ENCODE measurements at regions not wholly inside any gene's neighbourhood (a gene's known extent, or its start where the extent isn't known, plus 50 kb on each side); places are given as distances from the start of the nearest gene placed in this dataset.

GRCh38 chr4:149870008-149870407 is 54.4 kb upstream of the IQCM start:
- Histone ChIP-seq H3K4me3 (ENCODE audit: low read length) (no peak overlapping the region), H3K36me3 (ENCODE audit: control insufficient read depth, insufficient read depth, low read length) (no peaks in the 10 kb centered on the region), H3K9ac (ENCODE audit: low read length) (no peak overlapping the region)

GRCh38 chr4:149881744-149882143 is 66.1 kb upstream of the IQCM start:
- H3K27me3 ChIP-seq (ENCODE audit: control insufficient read depth, insufficient read depth, low read length): no peaks in the 10 kb centered on the region
- H3K4me1 ChIP-seq (ENCODE audit: control insufficient read depth, insufficient read depth, low read length): no peaks in the 10 kb centered on the region
- H3K36me3 ChIP-seq (ENCODE audit: control insufficient read depth, insufficient read depth, low read length): no peaks in the 10 kb centered on the region
- H3K27ac ChIP-seq (ENCODE audit: low read depth, low read length): no peak overlapping the region
- H3K9ac ChIP-seq (ENCODE audit: low read length): no peak overlapping the region
- H3K4me3 ChIP-seq (ENCODE audit: low read length): no peak overlapping the region

More at GRCh38 chr4:149870008-149870407, 54.4 kb upstream of the IQCM start:
- no peaks in the 10 kb centered on the region for H3K4me1 ChIP-seq (ENCODE audit: control insufficient read depth, insufficient read depth, low read length)
- no peak overlapping the region for H3K27ac ChIP-seq (ENCODE audit: low read depth, low read length)
- H3K27me3 ChIP-seq (ENCODE audit: control insufficient read depth, insufficient read depth, low read length): no peaks in the 10 kb centered on the region

GRCh38 chr4:149882251-149882650 is 66.6 kb upstream of the IQCM start:
- Histone ChIP-seq H3K27me3 (ENCODE audit: control insufficient read depth, insufficient read depth, low read length) (no peaks in the 10 kb centered on the region), H3K4me1 (ENCODE audit: control insufficient read depth, insufficient read depth, low read length) (no peaks in the 10 kb centered on the region), H3K9ac (ENCODE audit: low read length) (no peak overlapping the region), H3K4me3 (ENCODE audit: low read length) (no peak overlapping the region), H3K36me3 (ENCODE audit: control insufficient read depth, insufficient read depth, low read length) (no peaks in the 10 kb centered on the region), H3K27ac (ENCODE audit: low read depth, low read length) (no peak overlapping the region)

- Histone ChIP-seq H3K27ac (ENCODE audit: low read depth, low read length) (no peak overlapping the region), H3K27me3 (ENCODE audit: control insufficient read depth, insufficient read depth, low read length) (no peaks in the 10 kb centered on the region), H3K9ac (ENCODE audit: low read length) (no peak overlapping the region), H3K36me3 (ENCODE audit: control insufficient read depth, insufficient read depth, low read length) (no peaks in the 10 kb centered on the region), H3K4me3 (ENCODE audit: low read length) (no peak overlapping the region), H3K4me1 (ENCODE audit: control insufficient read depth, insufficient read depth, low read length) (no peaks in the 10 kb centered on the region)
Observed at GRCh38 chr4:149884046-149884445, 68.4 kb upstream of the IQCM start.

GRCh38 chr4:149884529-149885181 is 69.0 kb upstream of the IQCM start:
- H3K27me3 ChIP-seq (ENCODE audit: control insufficient read depth, insufficient read depth, low read length): no peaks in the 10 kb centered on the region
- H3K9ac ChIP-seq (ENCODE audit: low read length): no peak overlapping the region
- H3K4me3 ChIP-seq (ENCODE audit: low read length): no peak overlapping the region
- H3K27ac ChIP-seq (ENCODE audit: low read depth, low read length): no peak overlapping the region
- H3K36me3 ChIP-seq (ENCODE audit: control insufficient read depth, insufficient read depth, low read length): no peaks in the 10 kb centered on the region
- no peaks in the 10 kb centered on the region for H3K4me1 ChIP-seq (ENCODE audit: control insufficient read depth, insufficient read depth, low read length)

GRCh38 chr4:149885896-149886295 is 70.3 kb upstream of the IQCM start:
- H3K36me3 ChIP-seq (ENCODE audit: control insufficient read depth, insufficient read depth, low read length): no peaks in the 10 kb centered on the region
- no peaks in the 10 kb centered on the region for H3K27me3 ChIP-seq (ENCODE audit: control insufficient read depth, insufficient read depth, low read length)
- H3K4me3 ChIP-seq (ENCODE audit: low read length): no peak overlapping the region
- no peaks in the 10 kb centered on the region for H3K4me1 ChIP-seq (ENCODE audit: control insufficient read depth, insufficient read depth, low read length)
- H3K9ac ChIP-seq (ENCODE audit: low read length): no peak overlapping the region
- no peak overlapping the region for H3K27ac ChIP-seq (ENCODE audit: low read depth, low read length)

- Histone ChIP-seq H3K27me3 (ENCODE audit: control insufficient read depth, insufficient read depth, low read length) (no peaks in the 10 kb centered on the region), H3K27ac (ENCODE audit: low read depth, low read length) (no peak overlapping the region), H3K4me1 (ENCODE audit: control insufficient read depth, insufficient read depth, low read length) (no peaks in the 10 kb centered on the region), H3K9ac (ENCODE audit: low read length) (no peak overlapping the region), H3K4me3 (ENCODE audit: low read length) (no peak overlapping the region), H3K36me3 (ENCODE audit: control insufficient read depth, insufficient read depth, low read length) (no peaks in the 10 kb centered on the region)
Observed at GRCh38 chr4:149886786-149887490, 71.3 kb upstream of the IQCM start.

GRCh38 chr4:149889991-149890390 is 74.3 kb upstream of the IQCM start:
- Histone ChIP-seq H3K27ac (ENCODE audit: low read depth, low read length) (no peak overlapping the region), H3K9ac (ENCODE audit: low read length) (no peak overlapping the region)

GRCh38 chr4:149890531-149890930 is 74.9 kb upstream of the IQCM start:
- no peaks in the 10 kb centered on the region for H3K36me3 ChIP-seq (ENCODE audit: control insufficient read depth, insufficient read depth, low read length)
- H3K27ac ChIP-seq (ENCODE audit: low read depth, low read length): no peak overlapping the region
- no peaks in the 10 kb centered on the region for H3K4me1 ChIP-seq (ENCODE audit: control insufficient read depth, insufficient read depth, low read length)
- no peak overlapping the region for H3K4me3 ChIP-seq (ENCODE audit: low read length)
- no peaks in the 10 kb centered on the region for H3K27me3 ChIP-seq (ENCODE audit: control insufficient read depth, insufficient read depth, low read length)
- H3K9ac ChIP-seq (ENCODE audit: low read length): no peak overlapping the region

More at GRCh38 chr4:149889991-149890390, 74.3 kb upstream of the IQCM start:
- Histone ChIP-seq H3K36me3 (ENCODE audit: control insufficient read depth, insufficient read depth, low read length) (no peaks in the 10 kb centered on the region), H3K4me1 (ENCODE audit: control insufficient read depth, insufficient read depth, low read length) (no peaks in the 10 kb centered on the region), H3K4me3 (ENCODE audit: low read length) (no peak overlapping the region), H3K27me3 (ENCODE audit: control insufficient read depth, insufficient read depth, low read length) (no peaks in the 10 kb centered on the region)

GRCh38 chr4:149891426-149891825 is 75.8 kb upstream of the IQCM start:
- Histone ChIP-seq H3K9ac (ENCODE audit: low read length) (no peak overlapping the region), H3K36me3 (ENCODE audit: control insufficient read depth, insufficient read depth, low read length) (no peaks in the 10 kb centered on the region), H3K27ac (ENCODE audit: low read depth, low read length) (no peak overlapping the region), H3K4me1 (ENCODE audit: control insufficient read depth, insufficient read depth, low read length) (no peaks in the 10 kb centered on the region), H3K27me3 (ENCODE audit: control insufficient read depth, insufficient read depth, low read length) (no peaks in the 10 kb centered on the region), H3K4me3 (ENCODE audit: low read length) (no peak overlapping the region)

GRCh38 chr4:149896432-149896831 is 80.8 kb upstream of the IQCM start:
- H3K9ac ChIP-seq (ENCODE audit: low read length): no peak overlapping the region

GRCh38 chr4:149897783-149898182 is 82.1 kb upstream of the IQCM start:
- H3K9ac ChIP-seq (ENCODE audit: low read length): no peak overlapping the region
- H3K4me3 ChIP-seq (ENCODE audit: low read length): no peak overlapping the region
- no peaks in the 10 kb centered on the region for H3K27me3 ChIP-seq (ENCODE audit: control insufficient read depth, insufficient read depth, low read length)
- no peaks in the 10 kb centered on the region for H3K36me3 ChIP-seq (ENCODE audit: control insufficient read depth, insufficient read depth, low read length)
- no peaks in the 10 kb centered on the region for H3K4me1 ChIP-seq (ENCODE audit: control insufficient read depth, insufficient read depth, low read length)
- no peak overlapping the region for H3K27ac ChIP-seq (ENCODE audit: low read depth, low read length)

More at GRCh38 chr4:149896432-149896831, 80.8 kb upstream of the IQCM start:
- Histone ChIP-seq H3K27me3 (ENCODE audit: control insufficient read depth, insufficient read depth, low read length) (no peaks in the 10 kb centered on the region), H3K27ac (ENCODE audit: low read depth, low read length) (no peak overlapping the region), H3K4me1 (ENCODE audit: control insufficient read depth, insufficient read depth, low read length) (no peaks in the 10 kb centered on the region), H3K4me3 (ENCODE audit: low read length) (no peak overlapping the region), H3K36me3 (ENCODE audit: control insufficient read depth, insufficient read depth, low read length) (no peaks in the 10 kb centered on the region)

- Histone ChIP-seq H3K4me1 (ENCODE audit: control insufficient read depth, insufficient read depth, low read length) (no peaks in the 10 kb centered on the region), H3K27me3 (ENCODE audit: control insufficient read depth, insufficient read depth, low read length) (no peaks in the 10 kb centered on the region), H3K27ac (ENCODE audit: low read depth, low read length) (no peak overlapping the region), H3K36me3 (ENCODE audit: control insufficient read depth, insufficient read depth, low read length) (no peaks in the 10 kb centered on the region), H3K9ac (ENCODE audit: low read length) (no peak overlapping the region), H3K4me3 (ENCODE audit: low read length) (no peak overlapping the region)
Observed at GRCh38 chr4:149901128-149901527, 85.5 kb upstream of the IQCM start.

Data from rectal smooth muscle tissue (tissue), 1 donor.